ENCODE measurements at regions not wholly inside any gene's neighbourhood (a gene's known extent, or its start where the extent isn't known, plus 50 kb on each side); places are given as distances from the start of the nearest gene placed in this dataset.
"Not testable (repeated sequence)": the region's sequence is repeated elsewhere in the genome, so short reads cannot be mapped to it uniquely, and the experiment has no call there.

DNA sequence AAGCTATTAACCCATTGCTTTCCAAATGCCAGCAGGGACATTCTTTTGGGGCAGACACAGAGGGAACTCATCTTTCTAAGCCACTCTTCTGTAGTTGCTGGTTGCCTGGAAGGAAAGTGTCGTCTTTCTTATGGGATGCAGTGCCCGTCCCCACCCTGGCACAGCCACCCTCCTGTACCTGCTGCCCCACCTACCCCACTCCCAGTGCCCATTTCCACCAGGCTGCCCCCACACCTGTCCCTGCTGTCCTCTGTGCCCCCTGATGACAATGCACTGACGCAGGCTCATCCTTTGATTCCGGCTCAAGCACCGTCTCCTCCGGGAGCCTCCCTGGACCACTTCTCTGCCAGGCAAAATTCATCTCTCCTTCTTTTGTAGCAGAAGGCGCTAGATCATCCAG lies 190.4 kb upstream of the CDH5 start:
- DNase-seq, result no peak

GRCh38 chr16:66175636-66176035 lies 190.9 kb upstream of the CDH5 start:
- no peak for DNase-seq

DNA sequence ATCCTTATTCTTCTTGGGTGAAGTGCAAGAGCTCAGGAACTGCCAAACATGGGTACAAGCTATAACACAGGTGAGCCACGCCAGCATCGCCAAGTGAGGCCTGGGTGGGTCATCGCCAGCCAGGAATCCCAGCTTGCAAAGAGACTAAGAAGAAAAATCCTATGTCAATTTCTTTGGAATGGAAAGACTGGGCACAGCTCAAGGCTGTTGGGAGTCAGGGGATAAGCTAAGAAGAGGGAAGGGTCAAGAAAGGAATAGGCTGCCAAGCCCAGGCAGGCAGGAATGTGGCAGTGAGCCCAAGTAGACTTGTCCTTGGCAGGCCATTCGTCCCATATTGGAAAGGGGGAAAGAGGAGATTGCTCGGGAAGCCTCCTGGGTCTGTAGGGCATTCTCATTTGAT lies 191.4 kb upstream of the CDH5 start:
- DNase-seq, result peak in 4 of 56 donors; percentile 2 to 7 (median 4)

- not testable (repeated sequence) for DNase-seq
These were observed 192.7 kb upstream of the CDH5 start for GRCh38 chr16:66173796-66174195.

GRCh38 chr16:66173181-66173580 lies 193.3 kb upstream of the CDH5 start:
- not testable (repeated sequence) for DNase-seq

DNA sequence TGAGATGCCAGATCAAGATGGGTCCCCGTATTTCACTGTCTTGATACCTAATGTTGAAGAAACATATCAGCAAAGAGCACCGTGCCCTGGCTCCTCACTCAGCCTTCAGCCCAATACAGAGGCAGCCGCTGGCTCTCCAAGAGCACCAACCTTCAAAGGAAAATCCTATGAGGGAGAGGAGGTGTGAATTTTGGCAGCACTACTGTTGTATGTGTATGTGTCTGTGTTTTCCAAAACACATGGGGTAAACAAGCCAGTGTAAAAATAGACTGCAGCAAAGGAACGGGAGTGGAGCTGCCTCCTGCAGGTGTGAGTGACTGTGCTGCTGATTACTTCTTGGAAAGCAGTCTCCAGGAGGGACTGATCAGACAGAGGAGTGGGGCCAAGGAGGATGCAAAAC lies 194.0 kb upstream of the CDH5 start:
- no peak for DNase-seq

DNA sequence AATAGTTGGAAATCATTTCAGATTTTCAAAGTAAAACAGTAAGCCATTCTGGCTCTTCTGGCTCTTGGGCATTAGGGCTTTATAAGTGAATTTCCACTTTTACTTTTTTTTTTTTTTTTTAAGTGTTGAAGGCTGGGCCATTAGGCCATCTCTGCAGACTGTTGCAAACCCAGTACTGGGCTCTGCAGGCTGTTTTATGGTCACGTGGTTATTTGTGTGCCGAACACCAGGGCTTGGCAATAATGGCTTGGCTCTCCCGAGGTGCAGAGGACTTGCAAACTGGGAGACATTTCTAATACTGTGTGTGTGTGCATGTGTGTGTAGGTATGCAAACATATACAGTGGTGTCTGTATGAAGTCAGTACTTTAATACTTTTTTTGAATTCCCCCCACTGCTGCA lies 194.9 kb upstream of the CDH5 start:
- DNase-seq, result no peak

- no peak for DNase-seq
These were observed 195.5 kb upstream of the CDH5 start for GRCh38 chr16:66170989-66171388.

DNA sequence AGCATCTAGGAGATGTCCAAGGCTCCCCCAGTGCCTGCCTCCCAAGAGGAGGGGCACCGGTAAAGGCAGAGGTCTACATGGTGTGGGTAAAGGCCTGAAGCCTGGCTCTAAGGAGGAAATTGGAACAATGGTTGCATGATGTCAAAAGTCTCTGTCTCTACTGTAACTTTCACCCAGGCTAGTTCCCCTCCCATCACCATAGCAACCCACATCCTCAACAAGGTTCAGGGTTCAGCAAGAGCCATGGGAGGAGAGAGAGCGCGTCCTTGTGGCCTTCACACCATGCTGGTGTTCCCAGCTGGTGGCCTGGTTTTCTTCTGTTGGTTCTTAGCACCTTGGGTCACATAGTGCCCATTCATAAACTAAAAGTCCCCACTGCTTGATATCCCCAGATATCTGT lies 196.7 kb upstream of the CDH5 start:
- DNase-seq, result no peak

- DNase-seq, result no peak
These were observed 197.7 kb upstream of the CDH5 start for GRCh38 chr16:66168777-66169176.

GRCh38 chr16:66167564-66168291 lies 198.8 kb upstream of the CDH5 start:
- no peak for DNase-seq

GRCh38 chr16:66166490-66166889 lies 200.0 kb upstream of the CDH5 start:
- DNase-seq, result no peak

- DNase-seq, result no peak
These were observed 200.6 kb upstream of the CDH5 start for GRCh38 chr16:66165879-66166278.

GRCh38 chr16:66164581-66165247 lies 201.8 kb upstream of the CDH5 start:
- DNase-seq, result no peak

- peak in 1 of 56 donors; percentile 7 for DNase-seq
These were observed 203.7 kb upstream of the CDH5 start for GRCh38 chr16:66162821-66163220.

GRCh38 chr16:66161942-66162341 lies 204.5 kb upstream of the CDH5 start:
- DNase-seq, result peak in 1 of 56 donors; percentile 7

- DNase-seq, result no peak
These were observed 205.2 kb upstream of the CDH5 start for GRCh38 chr16:66161269-66161668.

- DNase-seq, result no peak
These were observed 206.5 kb upstream of the CDH5 start for GRCh38 chr16:66159987-66160386.

GRCh38 chr16:66156538-66156937 lies 210.0 kb upstream of the CDH5 start:
- DNase-seq, result no peak

GRCh38 chr16:66155933-66156332 lies 210.6 kb upstream of the CDH5 start:
- no peak for DNase-seq

DNA sequence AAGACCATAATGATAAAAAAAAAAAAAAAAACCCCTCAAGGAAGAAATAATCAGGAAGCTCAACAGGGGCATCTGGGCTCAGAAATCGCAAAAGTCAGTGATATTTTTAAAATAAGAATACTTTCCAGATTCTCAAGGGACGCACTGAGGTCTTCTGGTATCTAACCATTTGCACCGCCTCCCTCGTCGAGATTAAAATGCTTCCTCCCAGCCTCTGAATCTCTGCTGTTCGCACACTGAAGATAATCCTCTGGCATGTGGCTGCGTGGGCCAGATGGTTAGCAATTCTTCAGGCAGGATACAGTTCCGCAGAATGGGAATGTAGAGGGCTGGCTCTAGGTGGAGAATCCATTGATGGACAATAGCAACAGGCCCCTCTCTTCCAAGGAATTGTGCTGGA lies 211.7 kb upstream of the CDH5 start:
- DNase-seq, result peak in 1 of 56 donors; percentile 6

- DNase-seq, result no peak
These were observed 213.6 kb upstream of the CDH5 start for GRCh38 chr16:66152823-66153393.

DNA sequence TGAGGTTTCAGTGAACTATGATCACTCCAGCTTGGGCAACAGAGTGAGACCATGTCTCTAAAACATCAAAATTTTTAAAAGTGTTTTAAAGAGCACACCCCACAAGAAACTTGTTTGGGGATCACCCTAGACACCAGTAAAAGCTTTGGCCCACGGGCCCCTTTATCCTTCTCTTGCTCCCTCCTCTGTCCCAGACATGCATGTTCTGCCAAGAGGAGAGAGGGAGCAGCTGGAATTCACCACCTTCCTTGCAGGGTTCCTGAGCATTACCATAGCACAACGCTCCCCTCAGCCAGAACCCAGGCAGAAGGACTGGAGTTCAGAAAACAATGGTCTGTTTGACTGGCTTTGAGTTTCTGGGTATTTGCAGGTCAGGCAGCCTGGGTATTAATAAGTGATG lies 214.3 kb upstream of the CDH5 start:
- DNase-seq, result no peak
